ENCODE measurements at regions not wholly inside any gene's neighbourhood (a gene's known extent, or its start where the extent isn't known, plus 50 kb on each side); places are given as distances from the start of the nearest gene placed in this dataset.

DNA sequence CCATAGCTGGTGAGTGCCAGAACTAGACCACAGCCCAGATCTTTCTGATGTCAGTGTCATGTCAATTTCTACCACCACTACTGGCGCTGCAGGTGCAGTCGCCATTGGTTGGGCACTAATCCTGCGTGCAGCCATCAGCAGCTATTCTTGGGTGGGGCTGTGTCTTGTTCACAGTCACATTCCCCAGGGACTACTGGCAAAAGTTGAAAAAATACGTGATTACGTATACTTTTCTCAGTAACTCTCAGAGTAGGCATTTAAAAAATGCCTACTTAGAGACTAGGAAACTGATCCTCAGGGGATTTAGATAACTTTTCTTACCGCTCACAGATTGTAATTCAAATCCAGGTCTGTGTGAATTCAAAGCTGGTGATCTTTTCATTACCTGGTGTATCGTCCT lies 127.7 kb downstream of the ADAMTS15 start:
- no peak for TF ChIP-seq CTCF (IDR thresholded peaks at IDR 0.05)
- no peak for TF ChIP-seq POLR2A (IDR thresholded peaks at IDR 0.05)
- no peak for DNase-seq (ENCODE audit: low spot score in 2 of 2)
- 75 to 82% methylated on average over 7 of the region's 7 CpGs for WGBS, 2 donors
- intact Hi-C loops (cut with DNase I; ENCODE audit: low total_unique reads) = no loop called here
- no peak overlapping the region for H3K4me3 ChIP-seq (ENCODE audit: low read depth, poor library complexity, severe bottlenecking)

DNA sequence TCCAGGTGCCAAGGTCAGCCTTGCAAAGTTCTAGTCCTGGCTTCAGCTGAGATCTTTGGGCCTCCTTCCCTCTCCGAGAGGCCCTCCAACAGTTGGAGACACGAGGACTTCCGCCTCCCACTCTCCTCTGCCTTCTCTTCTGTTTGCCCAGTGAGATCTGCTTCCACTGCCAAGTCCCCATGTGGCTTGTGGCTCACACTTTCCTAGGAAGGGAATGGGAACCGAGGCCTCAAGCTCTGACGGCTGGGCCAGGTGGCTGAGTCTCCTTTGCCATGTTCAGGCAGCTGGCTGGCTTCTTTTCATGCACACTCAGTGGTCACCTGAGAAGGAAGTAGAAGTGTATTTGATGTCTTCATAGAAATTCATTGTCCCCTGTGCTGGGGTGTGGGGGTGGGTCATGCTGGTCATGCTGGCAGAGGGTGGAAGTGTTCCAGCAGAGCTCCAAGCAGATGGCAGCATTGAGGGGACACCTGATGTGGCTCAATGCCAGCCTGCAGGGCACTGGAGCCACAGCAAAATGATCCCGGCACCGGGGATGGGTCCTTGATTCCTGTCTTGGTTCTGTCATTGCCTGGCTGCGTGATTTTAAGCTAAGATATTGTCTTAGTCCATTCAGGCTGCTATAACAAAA lies 130.4 kb downstream of the ADAMTS15 start:
- H3K4me3 ChIP-seq (ENCODE audit: low read depth, poor library complexity, severe bottlenecking) = no peak overlapping the region
- 76 to 78% methylated on average over 8 of the region's 8 CpGs for WGBS, 2 donors
- DNase-seq (ENCODE audit: low spot score in 2 of 2) = no peak
- intact Hi-C loops (cut with DNase I; ENCODE audit: low total_unique reads) = no loop called here
- TF ChIP-seq CTCF (IDR thresholded peaks at IDR 0.05) (no peak), POLR2A (IDR thresholded peaks at IDR 0.05) (no peak)

GRCh38 chr11:130580372-130580771 lies 131.9 kb downstream of the ADAMTS15 start:
- intact Hi-C loops (cut with DNase I; ENCODE audit: low total_unique reads) = no loop called here
- TF ChIP-seq CTCF (IDR thresholded peaks at IDR 0.05) = no peak
- no peak for TF ChIP-seq POLR2A (IDR thresholded peaks at IDR 0.05)
- H3K4me3 ChIP-seq (ENCODE audit: low read depth, poor library complexity, severe bottlenecking) = no peak overlapping the region
- 27 to 33% methylated on average over 4 of the region's 4 CpGs for WGBS, 2 donors
- DNase-seq (ENCODE audit: low spot score in 2 of 2) = no peak

GRCh38 chr11:130580891-130581492 lies 132.5 kb downstream of the ADAMTS15 start:
- DNase-seq (ENCODE audit: low spot score in 2 of 2) = no peak
- TF ChIP-seq CTCF (IDR thresholded peaks at IDR 0.05) (no peak), POLR2A (IDR thresholded peaks at IDR 0.05) (no peak)
- WGBS, 2 donors = 23 to 35% methylated on average over 5 of the region's 5 CpGs
- intact Hi-C loops (cut with DNase I; ENCODE audit: low total_unique reads) = no loop called here
- H3K4me3 ChIP-seq (ENCODE audit: low read depth, poor library complexity, severe bottlenecking) = no peak overlapping the region

GRCh38 chr11:130581646-130582045 lies 133.2 kb downstream of the ADAMTS15 start:
- H3K4me3 ChIP-seq (ENCODE audit: low read depth, poor library complexity, severe bottlenecking) = no peak overlapping the region
- 49 to 66% methylated on average over 2 of the region's 2 CpGs for WGBS, 2 donors
- no peak for DNase-seq (ENCODE audit: low spot score in 2 of 2)
- intact Hi-C loops (cut with DNase I; ENCODE audit: low total_unique reads) = no loop called here
- TF ChIP-seq CTCF (IDR thresholded peaks at IDR 0.05) (no peak), POLR2A (IDR thresholded peaks at IDR 0.05) (no peak)

DNA sequence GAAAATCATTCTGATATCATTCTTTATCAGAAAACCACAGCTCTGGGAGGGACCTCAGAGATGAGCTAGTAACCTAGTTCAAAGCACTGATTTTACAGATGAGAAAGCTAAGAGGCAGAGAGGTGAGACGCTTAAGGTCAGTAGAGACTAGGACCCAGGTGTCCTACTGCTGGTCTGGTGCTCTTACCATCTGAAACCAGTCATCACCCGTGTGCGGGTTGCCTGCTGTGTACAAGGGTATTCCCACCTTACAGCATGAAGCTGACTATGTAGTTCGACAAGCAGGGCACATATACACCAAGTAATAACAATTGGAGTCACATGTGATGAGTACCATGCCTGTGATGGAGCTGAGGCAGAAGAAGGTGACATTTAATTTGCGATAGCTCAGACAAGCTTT lies 133.7 kb downstream of the ADAMTS15 start:
- no peak overlapping the region for H3K4me3 ChIP-seq (ENCODE audit: low read depth, poor library complexity, severe bottlenecking)
- TF ChIP-seq CTCF (IDR thresholded peaks at IDR 0.05) (no peak), POLR2A (IDR thresholded peaks at IDR 0.05) (no peak)
- DNase-seq (ENCODE audit: low spot score in 2 of 2) = no peak
- 92 to 94% methylated on average over 5 of the region's 5 CpGs for WGBS, 2 donors
- intact Hi-C loops (cut with DNase I; ENCODE audit: low total_unique reads) = no loop called here
